ENCODE measurements at regions not wholly inside any gene's neighbourhood (a gene's known extent, or its start where the extent isn't known, plus 50 kb on each side); places are given as distances from the start of the nearest gene placed in this dataset.

- no peak for TF ChIP-seq EZH2phosphoT487 (IDR thresholded peaks at IDR 0.05; ENCODE audit: borderline replicate concordance, low read length)
- TF ChIP-seq, protein P1, sequence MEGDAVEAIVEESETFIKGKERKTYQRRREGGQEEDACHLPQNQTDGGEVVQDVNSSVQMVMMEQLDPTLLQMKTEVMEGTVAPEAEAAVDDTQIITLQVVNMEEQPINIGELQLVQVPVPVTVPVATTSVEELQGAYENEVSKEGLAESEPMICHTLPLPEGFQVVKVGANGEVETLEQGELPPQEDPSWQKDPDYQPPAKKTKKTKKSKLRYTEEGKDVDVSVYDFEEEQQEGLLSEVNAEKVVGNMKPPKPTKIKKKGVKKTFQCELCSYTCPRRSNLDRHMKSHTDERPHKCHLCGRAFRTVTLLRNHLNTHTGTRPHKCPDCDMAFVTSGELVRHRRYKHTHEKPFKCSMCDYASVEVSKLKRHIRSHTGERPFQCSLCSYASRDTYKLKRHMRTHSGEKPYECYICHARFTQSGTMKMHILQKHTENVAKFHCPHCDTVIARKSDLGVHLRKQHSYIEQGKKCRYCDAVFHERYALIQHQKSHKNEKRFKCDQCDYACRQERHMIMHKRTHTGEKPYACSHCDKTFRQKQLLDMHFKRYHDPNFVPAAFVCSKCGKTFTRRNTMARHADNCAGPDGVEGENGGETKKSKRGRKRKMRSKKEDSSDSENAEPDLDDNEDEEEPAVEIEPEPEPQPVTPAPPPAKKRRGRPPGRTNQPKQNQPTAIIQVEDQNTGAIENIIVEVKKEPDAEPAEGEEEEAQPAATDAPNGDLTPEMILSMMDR (conservative IDR thresholded peaks at IDR 0.05; ENCODE audit: low read depth, low read length): no peak
These were observed 133.9 kb upstream of the CHST15 start for GRCh38 chr10:124227055-124227975.
